Endothelial cell of umbilical vein (primary cell): ENCODE measurements at regions not wholly inside any gene's neighbourhood (a gene's known extent, or its start where the extent isn't known, plus 50 kb on each side); places are given as distances from the start of the nearest gene placed in this dataset.

Source experiments
- CTCF ChIP-seq, 2 donors: IDR thresholded peaks; 1 replicate in 1 of 2; 2 replicates in 1 of 2; pipeline ENCODE4 v1.5.1; 2011; ENCODE audit warnings: low read length in 2 of 2, mild to moderate bottlenecking in 2 of 2, moderate library complexity in 2 of 2, control low read depth in 1 of 2, inconsistent platforms in 1 of 2, low read depth in 1 of 2; ENCODE audit not compliant: insufficient read depth in 1 of 2; ENCODE audit errors: extremely low read depth in 1 of 2
- EZH2 ChIP-seq: IDR thresholded peaks from 2 replicates; pipeline ENCODE4 v1.6.1; 2012; ENCODE audit warnings: borderline replicate concordance, low read depth, mild to moderate bottlenecking, moderate library complexity, low read length, inconsistent platforms; ENCODE audit not compliant: severe bottlenecking
- POLR2AphosphoS5 ChIP-seq: IDR thresholded peaks from 2 replicates; pipeline ENCODE4 v1.6.1; 2012; ENCODE audit warnings: low read depth, mild to moderate bottlenecking, control low read depth, low read length, moderate library complexity; ENCODE audit not compliant: insufficient read depth
- TF ChIP-seq, protein P1 (sequence below): IDR thresholded peaks from 2 replicates; pipeline ENCODE4 v1.6.1; 2011; ENCODE audit not compliant: insufficient read depth, insufficient read length

DNA sequence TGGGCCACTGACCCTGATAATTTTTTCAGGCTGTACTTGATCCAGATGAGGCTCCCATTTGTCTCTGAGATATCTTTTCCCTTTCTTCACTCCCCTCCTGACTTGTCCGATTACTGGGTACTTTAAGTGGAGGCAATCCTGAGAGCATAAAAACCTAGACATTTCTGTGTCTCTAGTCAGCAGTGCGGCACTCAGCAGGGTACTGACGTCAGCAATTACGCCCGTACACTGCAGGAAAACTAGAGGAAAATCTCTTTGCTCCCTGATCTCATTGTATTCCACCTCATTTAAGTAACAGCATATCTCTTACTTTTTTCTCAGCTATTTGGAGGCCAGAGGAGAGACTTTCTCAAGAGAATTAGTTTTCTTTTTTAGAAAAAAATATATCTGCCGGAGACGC lies 315.5 kb upstream of the OR4E1 start:
- TF ChIP-seq CTCF (IDR thresholded peaks at IDR 0.05; ENCODE audit: extremely low read depth in 1 of 2, insufficient read depth in 1 of 2, low read depth in 1 of 2, low read length in 2 of 2) (no peak), EZH2 (no peak), POLR2AphosphoS5 (no peak)
- TF ChIP-seq, protein P1, sequence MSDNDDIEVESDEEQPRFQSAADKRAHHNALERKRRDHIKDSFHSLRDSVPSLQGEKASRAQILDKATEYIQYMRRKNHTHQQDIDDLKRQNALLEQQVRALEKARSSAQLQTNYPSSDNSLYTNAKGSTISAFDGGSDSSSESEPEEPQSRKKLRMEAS = no peak
